PC-3 (cell line): ENCODE measurements at regions not wholly inside any gene's neighbourhood (a gene's known extent, or its start where the extent isn't known, plus 50 kb on each side); places are given as distances from the start of the nearest gene placed in this dataset.

Experiments
- ATAC-seq: fragments of 200-7000 bp; cut with Tn5 transposase; 2 replicates; pipeline ENCODE4 v1.9.1; 2020; ENCODE audit warnings: mild to moderate bottlenecking, moderate library complexity
- BruUV-seq: library from RNA; stranded (reverse); fragments of 400-500 nt; replicated peaks from 2 replicates; lab custom pipeline; 2021; lab: Mats Ljungman, UMichigan
- CTCF ChIA-PET: fragments of 300-600 bp; sonication (Branson Sonifier 250); formaldehyde crosslinking; loops from one replicate; lab custom pipeline; 2022; ENCODE audit warnings: antibody characterized with exemption; lab: Charles Lee
- POLR2A ChIA-PET: fragments of 300-600 bp; sonication (Branson Sonifier 250); formaldehyde crosslinking; loops from one replicate; lab custom pipeline; 2022; ENCODE audit warnings: antibody characterized with exemption; ENCODE audit not compliant: unreplicated experiment; lab: Charles Lee
- DNase-seq: peaks from one replicate; pipeline ENCODE4 v3.0.0-alpha.2; 2015
- H2AFZ ChIP-seq: fragments of 300-600 bp; sonication (generic); 2 replicates; pipeline ENCODE4 v1.6.0; 2016; ENCODE audit warnings: antibody characterized with exemption, low read length
- H3F3A ChIP-seq: fragments of 300-600 bp; sonication (generic); one replicate; pipeline ENCODE4 v1.6.0; 2017; ENCODE audit warnings: antibody characterized with exemption, low read length, control low read depth, mild to moderate bottlenecking; ENCODE audit not compliant: unreplicated experiment
- H3K27ac ChIP-seq: fragments of 300-600 bp; sonication (generic); 2 replicates; pipeline ENCODE4 v1.5.1; 2016; ENCODE audit warnings: mild to moderate bottlenecking, low read length
- H3K27me3 ChIP-seq: fragments of 300-600 bp; sonication (generic); 2 replicates; pipeline ENCODE4 v1.6.1; 2016; ENCODE audit warnings: low read length, mixed read lengths
- H3K36me3 ChIP-seq: fragments of 300-600 bp; sonication (generic); 2 replicates; pipeline ENCODE4 v1.6.1; 2016; ENCODE audit warnings: low read depth, mixed run types, low read length, mixed read lengths
- H3K4me1 ChIP-seq: fragments of 300-600 bp; sonication (generic); 2 replicates; pipeline ENCODE4 v1.5.1; 2016; ENCODE audit warnings: low read length; ENCODE audit not compliant: insufficient read depth
- H3K4me2 ChIP-seq: fragments of 300-600 bp; sonication (generic); 2 replicates; pipeline ENCODE4 v1.6.0; 2016; ENCODE audit warnings: low read length
- H3K4me3 ChIP-seq: fragments of 300-600 bp; sonication (generic); 2 replicates; pipeline ENCODE4 v1.5.1; 2016; ENCODE audit warnings: mild to moderate bottlenecking, low read length, mixed read lengths
- H3K79me2 ChIP-seq: fragments of 300-600 bp; sonication (generic); 2 replicates; pipeline ENCODE4 v1.6.1; 2017; ENCODE audit warnings: low read length, mixed read lengths
- H3K9ac ChIP-seq: fragments of 300-600 bp; sonication (generic); 2 replicates; pipeline ENCODE4 v1.6.0; 2016; ENCODE audit warnings: mild to moderate bottlenecking, low read length
- H3K9me2 ChIP-seq: fragments of 300-600 bp; sonication (generic); replicated peaks from 2 replicates; pipeline ENCODE4 v1.6.1; 2016; ENCODE audit warnings: mixed run types, low read length, mixed read lengths
- H3K9me3 ChIP-seq: fragments of 300-600 bp; sonication (generic); 2 replicates; pipeline ENCODE4 v1.6.1; 2016; ENCODE audit warnings: low read length, mixed read lengths
- H4K20me1 ChIP-seq: fragments of 300-600 bp; sonication (generic); 2 replicates; pipeline ENCODE4 v1.6.1; 2016; ENCODE audit warnings: low read length, mixed read lengths
- CTCF ChIP-seq: fragments of 300-600 bp; sonication (generic); conservative IDR thresholded peaks from 2 replicates; pipeline ENCODE4 v1.5.1; 2017; ENCODE audit warnings: antibody characterized with exemption, low read depth, mild to moderate bottlenecking, low read length
- EZH2 ChIP-seq: fragments of 300-600 bp; sonication (generic); IDR thresholded peaks from one replicate; pipeline ENCODE4 v1.6.1; 2017; ENCODE audit warnings: antibody characterized with exemption, mild to moderate bottlenecking, low read length; ENCODE audit not compliant: unreplicated experiment
- EZH2phosphoT487 ChIP-seq: fragments of 300-600 bp; sonication (generic); IDR thresholded peaks from 2 replicates; pipeline ENCODE4 v1.6.1; 2018; ENCODE audit warnings: mild to moderate bottlenecking, antibody characterized with exemption, low read length, borderline replicate concordance
- intact Hi-C: fragments of 100-400 bp; cut with micrococcal nuclease; formaldehyde crosslinking; loops from 2 replicates; pipeline ENCODE4 v1.9.0; 2023

GRCh38 chr6:159461266-159461665 is 231.8 kb downstream of the SOD2 start:
- peak; percentile 5 for DNase-seq
- Histone ChIP-seq H3K9ac (no peak overlapping the region), H3K9me2 (no peaks in the 10 kb centered on the region), H3K9me3 (no peaks in the 10 kb centered on the region), H3K27me3 (peaks cover 22% of the 10 kb centered on the region; the same call in 1 of the 2 replicates), H2AFZ (no peak overlapping the region), H3K36me3 (no peaks in the 10 kb centered on the region), H3F3A (no peaks in the 10 kb centered on the region), H3K4me3 (no peak overlapping the region), H3K79me2 (no peaks in the 10 kb centered on the region), H4K20me1 (no peaks in the 10 kb centered on the region), H3K4me2 (no peak overlapping the region), H3K4me1 (no peaks in the 10 kb centered on the region), H3K27ac (no peak overlapping the region)
- TF ChIP-seq CTCF (no peak), EZH2phosphoT487 (no peak), EZH2 (no peak)
- BruUV-seq, result no TSS peak
- intact Hi-C loops, result no loop called here
- ChIA-PET POLR2A (no interaction called here), CTCF (no interaction called here)
- no peak for ATAC-seq

GRCh38 chr6:159460476-159460875 is 232.6 kb downstream of the SOD2 start:
- Histone ChIP-seq H2AFZ (no peak overlapping the region), H3K27me3 (0 out of 2 replicates have a peak, but pooled peaks cover 18% of the 10 kb centered on the region), H3K36me3 (no peaks in the 10 kb centered on the region), H3K4me3 (no peak overlapping the region), H3K9me2 (no peaks in the 10 kb centered on the region), H3F3A (no peaks in the 10 kb centered on the region), H3K9ac (no peak overlapping the region), H3K4me1 (no peaks in the 10 kb centered on the region), H4K20me1 (no peaks in the 10 kb centered on the region), H3K4me2 (no peak overlapping the region), H3K9me3 (no peaks in the 10 kb centered on the region), H3K27ac (no peak overlapping the region), H3K79me2 (no peaks in the 10 kb centered on the region)
- CTCF ChIA-PET, result no interaction called here
- no TSS peak for BruUV-seq
- DNase-seq (no peak), ATAC-seq (no peak)
- POLR2A ChIA-PET, result no interaction called here
- intact Hi-C loops, result no loop called here
- TF ChIP-seq EZH2phosphoT487 (no peak), EZH2 (no peak), CTCF (no peak)

- no peak overlapping the region for H3K27ac ChIP-seq
- BruUV-seq, result no TSS peak
- no peak for TF ChIP-seq CTCF
- no peak overlapping the region for H2AFZ ChIP-seq
- POLR2A ChIA-PET, result no interaction called here
- H4K20me1 ChIP-seq, result no peaks in the 10 kb centered on the region
- H3K4me3 ChIP-seq, result no peak overlapping the region
- intact Hi-C loops, result no loop called here
- H3K27me3 ChIP-seq, result 0 out of 2 replicates have a peak, but pooled peaks cover 13% of the 10 kb centered on the region
- ATAC-seq (no peak), DNase-seq (no peak)
- H3K9ac ChIP-seq, result no peak overlapping the region
- H3K9me2 ChIP-seq, result no peaks in the 10 kb centered on the region
- no peaks in the 10 kb centered on the region for H3K9me3 ChIP-seq
- CTCF ChIA-PET, result no interaction called here
- H3K4me2 ChIP-seq, result no peak overlapping the region
- no peaks in the 10 kb centered on the region for H3K4me1 ChIP-seq
- no peaks in the 10 kb centered on the region for H3K79me2 ChIP-seq
- H3K36me3 ChIP-seq, result no peaks in the 10 kb centered on the region
- H3F3A ChIP-seq, result no peaks in the 10 kb centered on the region
Measured at GRCh38 chr6:159456349-159456748, 236.7 kb downstream of the SOD2 start.
